HG02610 (cell line): ENCODE measurements at regions not wholly inside any gene's neighbourhood (a gene's known extent, or its start where the extent isn't known, plus 50 kb on each side); places are given as distances from the start of the nearest gene placed in this dataset.
A peak's percentile ranks its signal among the peaks of the same experiment; 100 is the strongest.
"Not testable (repeated sequence)": the region's sequence is repeated elsewhere in the genome, so short reads cannot be mapped to it uniquely, and the experiment has no call there.

ENCODE experiments used
- ATAC-seq: cut with Tn5 transposase; IDR thresholded peaks from one replicate; pipeline ENCODE4 v1.9.1; 2021; ENCODE audit warnings: mild to moderate bottlenecking, moderate library complexity; ENCODE audit not compliant: unreplicated experiment

GRCh38 chr6:144746902-144747469, 461.9 kb downstream of the UTRN start:
- ATAC-seq = no peak

GRCh38 chr6:144749263-144749662, 464.1 kb downstream of the UTRN start:
- ATAC-seq = no peak

GRCh38 chr6:144753023-144753705, 468.0 kb downstream of the UTRN start:
- ATAC-seq = peak; percentile 80

- ATAC-seq = no peak
These were observed 471.3 kb downstream of the UTRN start for GRCh38 chr6:144756469-144756868.

DNA sequence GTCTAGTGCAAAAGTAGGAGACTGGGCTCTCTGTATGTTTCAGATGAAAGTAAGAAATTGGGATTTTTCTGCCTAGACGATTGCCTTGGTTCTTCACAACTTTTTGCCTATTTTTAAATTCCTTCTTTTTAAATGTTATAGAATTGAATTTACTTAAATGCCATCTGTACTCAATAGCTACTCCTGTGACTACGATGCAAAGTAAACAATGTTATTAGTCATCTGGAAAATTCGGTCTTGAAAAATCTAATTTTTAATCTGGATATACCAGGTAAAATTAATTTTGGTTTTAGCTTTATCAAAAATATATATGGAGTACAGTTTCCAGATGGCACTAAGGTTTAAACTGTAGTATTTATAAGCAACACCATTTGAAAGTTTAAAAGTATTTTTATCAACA, 472.2 kb downstream of the UTRN start:
- ATAC-seq = no peak

DNA sequence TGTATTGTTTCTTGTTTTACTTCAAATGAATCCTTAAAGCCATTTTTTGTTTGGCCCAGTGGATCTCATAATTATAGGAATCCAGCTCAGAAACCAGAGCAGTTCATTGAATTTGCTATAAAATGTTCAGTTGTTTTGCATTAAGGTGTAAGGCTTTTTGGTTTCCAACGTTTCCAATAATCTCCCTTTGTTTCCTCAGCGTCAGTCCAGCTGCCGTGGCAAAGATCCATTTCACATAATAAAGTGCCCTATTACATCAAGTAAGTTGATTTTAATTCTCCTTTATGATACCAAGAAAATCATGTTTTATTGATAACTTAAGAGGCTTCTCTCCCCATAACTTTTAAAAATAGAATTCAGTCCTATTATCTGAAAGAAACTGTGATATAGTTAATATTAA, 472.6 kb downstream of the UTRN start:
- no peak for ATAC-seq

DNA sequence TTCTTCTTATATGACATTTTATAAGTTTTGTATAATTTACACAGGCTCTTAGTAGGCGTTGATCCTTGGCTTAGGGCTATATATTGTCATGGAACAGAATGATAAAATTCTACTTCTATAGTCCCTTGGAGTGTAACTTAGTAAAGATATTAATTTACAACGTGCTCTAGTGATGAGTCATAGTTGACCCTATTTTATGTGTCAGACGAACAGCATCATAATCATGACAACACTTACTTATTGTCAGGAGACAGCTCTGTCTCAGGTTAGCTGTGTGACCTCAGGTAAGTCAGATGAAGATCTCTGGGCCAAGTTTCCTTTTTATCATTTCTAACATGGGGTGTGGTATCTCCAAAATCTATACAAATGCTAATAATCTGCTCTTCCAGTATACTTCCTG, 473.5 kb downstream of the UTRN start:
- peak; percentile 68 for ATAC-seq

GRCh38 chr6:144762469-144762868, 477.3 kb downstream of the UTRN start:
- ATAC-seq = no peak

DNA sequence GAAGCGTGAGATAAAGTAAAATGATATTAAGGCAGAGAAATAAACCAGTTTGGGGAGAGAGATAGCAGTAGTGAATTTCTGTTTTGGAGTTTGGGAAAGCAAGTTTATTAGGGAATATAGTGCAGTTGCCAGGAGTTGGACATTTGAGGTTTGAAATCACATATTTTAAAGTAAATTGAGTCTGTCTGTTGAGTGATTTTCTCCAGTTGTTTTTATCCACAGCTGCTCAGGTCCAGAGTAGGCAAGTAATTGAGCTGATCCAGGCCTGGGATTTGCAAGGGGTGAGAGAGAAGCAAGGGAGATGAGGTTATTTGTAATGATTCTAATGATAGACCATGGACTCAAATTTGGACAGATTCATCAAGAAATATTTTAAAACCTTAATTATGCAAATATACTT, 481.9 kb downstream of the UTRN start:
- ATAC-seq = no peak

- ATAC-seq = no peak
These were observed 483.5 kb downstream of the UTRN start for GRCh38 chr6:144768551-144769075.

DNA sequence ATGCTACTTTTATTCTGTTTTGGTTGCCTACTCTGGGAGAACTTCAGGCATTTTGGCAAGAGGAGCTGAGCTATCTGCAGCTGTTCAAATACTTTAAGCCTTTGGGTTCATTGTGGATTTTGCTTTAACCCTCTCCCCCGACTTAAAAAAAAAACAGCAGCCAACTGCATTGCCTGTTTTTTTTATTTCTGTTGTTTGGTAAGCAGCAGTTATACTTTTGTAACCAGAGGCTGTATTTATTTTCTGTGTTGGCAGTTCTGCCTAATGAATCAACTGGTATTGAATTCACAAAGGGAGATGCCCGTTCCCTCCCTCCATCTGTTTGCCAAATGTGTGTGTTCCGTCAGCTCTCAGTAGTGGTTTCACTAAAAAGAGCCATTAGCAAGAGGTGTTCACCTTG, 484.0 kb downstream of the UTRN start:
- ATAC-seq = no peak

DNA sequence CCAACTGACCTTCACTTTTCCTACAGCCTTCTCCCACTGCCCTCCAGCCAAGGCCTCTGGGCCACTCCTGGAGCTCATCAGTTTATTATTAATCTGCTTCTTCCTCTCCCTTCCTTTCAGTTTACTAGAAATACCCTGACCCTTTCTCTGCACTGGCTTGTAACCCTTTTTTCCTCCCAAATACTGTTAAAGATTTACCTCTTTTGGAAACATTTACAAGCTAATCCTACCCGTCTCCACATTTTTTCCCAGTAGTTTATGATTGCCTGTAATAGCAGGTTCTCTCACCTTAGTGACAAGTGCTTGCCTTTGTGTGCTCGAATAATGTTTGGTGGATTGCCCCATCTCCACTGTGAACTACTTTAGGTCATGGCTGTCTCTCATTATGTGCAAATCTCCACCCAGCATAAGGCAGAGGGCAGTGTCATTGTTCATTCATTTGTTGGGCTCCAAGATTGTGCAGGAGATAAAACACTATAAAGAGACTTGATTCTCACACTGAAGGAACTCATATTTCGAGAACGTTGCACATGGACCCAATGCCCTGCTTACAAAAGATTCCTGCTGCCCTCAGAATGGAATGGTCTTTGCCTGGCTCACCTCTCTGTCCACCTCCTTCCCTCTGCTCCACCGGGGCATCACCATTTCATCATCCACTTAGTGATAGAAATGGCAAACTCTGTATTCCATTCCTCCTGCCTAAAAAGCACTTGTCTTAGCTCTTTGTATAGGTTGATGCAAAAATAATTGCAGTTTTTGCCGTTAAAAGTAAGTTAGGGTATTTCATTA, 491.1 kb downstream of the UTRN start:
- no peak for ATAC-seq

- ATAC-seq = no peak
These were observed 492.1 kb downstream of the UTRN start for GRCh38 chr6:144777249-144777648.

DNA sequence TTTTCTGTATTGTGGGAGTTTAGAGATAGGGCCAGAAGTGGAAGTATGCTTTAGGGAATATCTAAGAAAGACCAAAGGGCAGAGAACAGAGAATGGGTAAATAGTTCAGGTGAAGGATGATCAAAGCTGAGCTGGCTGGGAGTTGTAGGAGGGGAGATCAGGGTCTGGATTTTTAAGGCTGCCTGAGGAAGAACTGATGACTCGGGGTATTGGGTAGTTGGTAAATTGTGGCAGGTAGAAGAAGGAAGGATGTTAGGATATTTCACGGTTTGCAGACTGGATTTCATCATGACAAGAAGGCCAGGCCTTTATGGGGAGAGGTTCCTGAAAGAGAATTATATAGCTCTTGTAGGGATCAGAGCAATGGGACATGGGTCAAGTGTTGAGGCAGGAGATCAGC, 492.9 kb downstream of the UTRN start:
- ATAC-seq = no peak

DNA sequence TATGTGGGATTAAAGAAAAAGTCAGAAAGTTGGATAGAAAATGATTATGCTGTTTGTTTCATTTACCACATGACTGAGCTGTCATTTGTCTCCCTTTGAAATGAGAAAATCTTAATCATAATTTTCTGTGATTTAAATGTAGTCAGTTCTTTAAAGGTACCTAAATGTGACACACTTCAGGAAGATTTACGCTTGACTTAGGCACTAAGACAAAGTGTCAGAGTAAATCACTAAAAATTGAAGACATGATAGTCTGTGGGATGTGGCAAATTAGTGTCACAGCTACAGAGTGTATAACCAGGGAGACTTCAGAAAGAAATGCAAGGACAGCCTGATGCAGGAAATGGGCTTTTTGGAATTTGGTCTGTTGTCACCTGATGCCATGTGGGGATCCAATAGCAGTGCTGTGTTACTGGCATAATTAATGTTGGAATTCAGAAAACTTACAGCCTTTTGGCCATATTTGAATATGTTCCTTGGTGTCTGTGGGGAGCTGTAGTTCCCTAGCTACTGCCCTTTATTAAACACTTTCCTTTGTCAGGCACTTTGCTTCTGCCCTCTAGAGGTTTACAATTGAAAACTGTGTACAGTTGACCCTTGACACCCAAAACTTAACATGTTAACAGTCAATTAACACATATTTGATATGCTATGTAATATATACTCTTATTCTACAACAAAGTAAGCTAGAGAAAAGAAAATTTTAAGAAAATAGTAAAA, 493.8 kb downstream of the UTRN start:
- no peak for ATAC-seq

DNA sequence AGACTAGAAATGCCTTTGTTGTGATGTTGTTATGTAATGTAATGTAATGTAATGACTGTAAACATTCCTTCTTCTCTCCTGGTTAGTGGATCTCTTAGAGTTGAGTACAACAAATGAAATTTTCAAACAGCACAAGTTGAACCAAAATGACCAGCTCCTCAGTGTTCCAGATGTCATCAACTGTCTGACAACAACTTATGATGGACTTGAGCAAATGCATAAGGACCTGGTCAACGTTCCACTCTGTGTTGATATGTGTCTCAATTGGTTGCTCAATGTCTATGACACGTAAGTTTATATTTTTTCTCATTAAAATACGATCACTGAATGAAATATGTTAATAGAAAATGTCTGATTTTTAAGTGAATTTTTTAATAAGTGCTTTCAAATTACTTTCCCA, 496.7 kb downstream of the UTRN start:
- ATAC-seq = no peak

DNA sequence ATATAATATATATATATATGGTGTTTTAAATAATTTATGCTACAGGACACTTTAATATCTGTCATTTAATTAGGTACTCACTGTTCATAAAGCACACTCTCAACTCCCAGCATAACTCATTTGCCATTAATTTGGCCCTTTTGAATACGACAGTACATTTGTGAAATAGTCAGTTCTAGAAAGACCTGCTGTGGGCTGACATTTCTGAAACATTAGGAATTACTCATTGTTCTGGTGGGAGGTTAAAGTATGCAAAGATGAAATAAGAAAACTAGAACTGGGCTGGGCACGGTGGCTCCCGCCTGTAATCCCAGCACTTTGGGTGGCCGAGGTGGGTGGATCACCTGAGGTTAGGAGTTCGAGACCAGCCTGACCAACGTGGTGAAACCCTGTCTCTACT, 497.5 kb downstream of the UTRN start:
- peak; percentile 56 for ATAC-seq

DNA sequence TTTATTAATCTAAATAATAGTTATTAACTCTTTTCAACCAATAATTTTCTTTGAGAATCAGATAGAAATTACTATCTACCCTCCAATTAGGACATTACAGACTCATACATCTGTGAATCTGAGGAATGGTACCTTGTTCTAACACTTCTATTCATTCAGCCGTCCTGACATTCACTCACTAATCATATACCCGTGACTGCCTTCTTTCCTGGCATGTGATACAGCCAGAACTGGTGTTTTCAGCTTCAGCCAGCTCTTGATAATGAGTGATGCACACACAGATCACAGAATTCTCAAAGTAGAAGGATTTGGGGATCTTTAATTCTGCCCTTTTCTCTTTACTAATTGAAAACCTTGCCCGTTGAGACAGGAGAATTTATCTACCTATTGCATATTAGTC, 499.9 kb downstream of the UTRN start:
- ATAC-seq = no peak

DNA sequence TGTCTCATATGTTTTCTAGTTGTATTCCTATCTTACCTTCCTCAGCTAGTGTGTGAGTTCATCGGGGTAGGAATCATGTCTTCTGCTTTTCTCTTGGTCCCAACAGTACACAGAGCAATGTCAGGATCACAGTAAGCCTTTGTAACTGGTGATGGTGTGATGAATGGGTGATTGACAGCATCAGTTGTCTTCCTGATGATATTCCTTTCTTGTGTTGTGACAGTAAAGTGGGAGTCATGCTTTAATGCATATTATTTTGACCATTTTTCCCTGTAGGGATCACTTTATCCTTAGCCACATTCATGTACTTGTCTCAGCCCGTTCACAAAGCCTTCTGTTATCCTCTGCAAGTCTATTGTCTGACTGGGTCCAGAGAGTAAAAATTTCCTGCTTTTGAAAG, 501.7 kb downstream of the UTRN start:
- ATAC-seq = no peak

DNA sequence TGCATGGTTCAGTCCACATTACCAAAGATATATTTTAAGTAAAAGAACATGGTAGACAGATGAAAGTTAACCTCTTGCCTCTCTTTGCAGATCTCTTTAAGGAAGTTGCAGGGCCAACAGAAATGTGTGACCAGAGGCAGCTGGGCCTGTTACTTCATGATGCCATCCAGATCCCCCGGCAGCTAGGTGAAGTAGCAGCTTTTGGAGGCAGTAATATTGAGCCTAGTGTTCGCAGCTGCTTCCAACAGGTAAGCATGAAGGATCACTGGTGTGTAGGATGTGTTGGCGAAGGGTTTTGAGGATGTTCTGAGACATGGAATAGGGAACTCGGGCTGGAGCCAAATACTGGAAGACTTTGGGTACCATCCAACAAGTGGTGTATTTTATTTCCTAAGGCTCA, 508.6 kb downstream of the UTRN start:
- ATAC-seq = no peak

- not testable (repeated sequence) for ATAC-seq
These were observed 509.9 kb downstream of the UTRN start for GRCh38 chr6:144795022-144795421.
